Bronchial epithelial cell (primary cell): ENCODE measurements at regions not wholly inside any gene's neighbourhood (a gene's known extent, or its start where the extent isn't known, plus 50 kb on each side); places are given as distances from the start of the nearest gene placed in this dataset.

ENCODE experiments used
- DNase-seq: peaks from one replicate; pipeline ENCODE4 v3.0.0-alpha.2; 2010; ENCODE audit warnings: low read depth
- FAIRE-seq: peaks from 2 replicates; lab custom pipeline; 2011; peaks lifted over from hg19 to GRCh38; lab: Jason Lieb, UNC
- H3K27me3 ChIP-seq: 2 replicates; pipeline ENCODE4 v1.5.1; 2011; ENCODE audit warnings: low read length; ENCODE audit not compliant: control insufficient read depth, insufficient read depth
- H3K36me3 ChIP-seq: 2 replicates; pipeline ENCODE4 v1.5.1; 2011; ENCODE audit warnings: low read length; ENCODE audit not compliant: control insufficient read depth, insufficient read depth
- H3K4me3 ChIP-seq: 2 replicates; pipeline ENCODE4 v1.5.1; 2011; ENCODE audit warnings: mild to moderate bottlenecking, low read depth, low read length, control low read depth
- CTCF ChIP-seq: IDR thresholded peaks from 2 replicates; pipeline ENCODE4 v1.5.1; 2011; ENCODE audit warnings: mild to moderate bottlenecking, moderate library complexity, low read length, control low read depth, inconsistent platforms; ENCODE audit not compliant: insufficient read depth, severe bottlenecking

GRCh38 chr10:78388331-78389050 lies 354.8 kb downstream of the RPS24 start:
- FAIRE-seq (peak; percentile 62), DNase-seq (no peak)
- Histone ChIP-seq H3K27me3 (no peaks in the 10 kb centered on the region), H3K4me3 (no peak overlapping the region), H3K36me3 (no peaks in the 10 kb centered on the region)
- TF ChIP-seq CTCF = no peak

- DNase-seq (no peak), FAIRE-seq (peak; percentile 43)
- no peaks in the 10 kb centered on the region for H3K27me3 ChIP-seq
- no peak for TF ChIP-seq CTCF
- H3K36me3 ChIP-seq = no peaks in the 10 kb centered on the region
- no peak overlapping the region for H3K4me3 ChIP-seq
Observed at GRCh38 chr10:78389419-78389818, 355.8 kb downstream of the RPS24 start.

- Histone ChIP-seq H3K27me3 (no peaks in the 10 kb centered on the region), H3K4me3 (no peak overlapping the region), H3K36me3 (no peaks in the 10 kb centered on the region)
- DNase-seq (no peak), FAIRE-seq (no peak)
- no peak for TF ChIP-seq CTCF
Observed at GRCh38 chr10:78390051-78390450, 356.4 kb downstream of the RPS24 start.

GRCh38 chr10:78390817-78391216 lies 357.2 kb downstream of the RPS24 start:
- FAIRE-seq (no peak), DNase-seq (no peak)
- no peaks in the 10 kb centered on the region for H3K27me3 ChIP-seq
- no peak overlapping the region for H3K4me3 ChIP-seq
- H3K36me3 ChIP-seq = no peaks in the 10 kb centered on the region
- no peak for TF ChIP-seq CTCF

GRCh38 chr10:78391585-78391984 lies 357.9 kb downstream of the RPS24 start:
- no peak for TF ChIP-seq CTCF
- Histone ChIP-seq H3K36me3 (no peaks in the 10 kb centered on the region), H3K4me3 (no peak overlapping the region), H3K27me3 (no peaks in the 10 kb centered on the region)
- FAIRE-seq = no peak
- no peak for DNase-seq

GRCh38 chr10:78392197-78392596 lies 358.5 kb downstream of the RPS24 start:
- Histone ChIP-seq H3K4me3 (no peak overlapping the region), H3K36me3 (no peaks in the 10 kb centered on the region), H3K27me3 (no peaks in the 10 kb centered on the region)
- FAIRE-seq = no peak
- no peak for TF ChIP-seq CTCF
- no peak for DNase-seq
